Pulmonary artery endothelial cell (primary cell): ENCODE measurements at regions not wholly inside any gene's neighbourhood (a gene's known extent, or its start where the extent isn't known, plus 50 kb on each side); places are given as distances from the start of the nearest gene placed in this dataset.

Experiments used
- DNase-seq: peaks from one replicate; pipeline ENCODE4 v3.0.0-alpha.2; 2011; ENCODE audit warnings: low read depth, low spot score

- DNase-seq: no peak
Measured at GRCh38 chr4:67040315-67040714, 505.0 kb downstream of the CENPC start.

GRCh38 chr4:67038228-67038566 lies 507.1 kb downstream of the CENPC start:
- no peak for DNase-seq

GRCh38 chr4:67037504-67038227 lies 507.6 kb downstream of the CENPC start:
- no peak for DNase-seq

- no peak for DNase-seq
Measured at GRCh38 chr4:67036791-67037190, 508.5 kb downstream of the CENPC start.

- no peak for DNase-seq
Measured at GRCh38 chr4:67035986-67036385, 509.3 kb downstream of the CENPC start.

GRCh38 chr4:67035501-67035900 lies 509.8 kb downstream of the CENPC start:
- DNase-seq: no peak

- DNase-seq: no peak
Measured at GRCh38 chr4:67030636-67031035, 514.7 kb downstream of the CENPC start.

GRCh38 chr4:67020438-67020797 lies 524.9 kb downstream of the CENPC start:
- DNase-seq: no peak

- DNase-seq: no peak
Measured at GRCh38 chr4:67019686-67020437, 525.4 kb downstream of the CENPC start.

GRCh38 chr4:67014592-67014991 lies 530.7 kb downstream of the CENPC start:
- no peak for DNase-seq

GRCh38 chr4:67006791-67007190 lies 538.5 kb downstream of the CENPC start:
- DNase-seq: no peak

- no peak for DNase-seq
Measured at GRCh38 chr4:66991521-66991920, 553.8 kb downstream of the CENPC start.

- no peak for DNase-seq
Measured at GRCh38 chr4:66974665-66975064, 570.6 kb downstream of the CENPC start.

- DNase-seq: no peak
Measured at GRCh38 chr4:66972087-66972486, 573.2 kb downstream of the CENPC start.

- DNase-seq: no peak
Measured at GRCh38 chr4:66964467-66964866, 580.8 kb downstream of the CENPC start.

- DNase-seq: no peak
Measured at GRCh38 chr4:66963084-66963483, 582.2 kb downstream of the CENPC start.

- no peak for DNase-seq
Measured at GRCh38 chr4:66959207-66959606, 586.1 kb downstream of the CENPC start.

GRCh38 chr4:66956852-66957251 lies 588.5 kb downstream of the CENPC start:
- no peak for DNase-seq

GRCh38 chr4:66956426-66956825 lies 588.9 kb downstream of the CENPC start:
- DNase-seq: no peak

GRCh38 chr4:66955784-66956183 lies 589.5 kb downstream of the CENPC start:
- no peak for DNase-seq

GRCh38 chr4:66949419-66949818 lies 595.9 kb downstream of the CENPC start:
- no peak for DNase-seq

GRCh38 chr4:66946761-66947160 lies 598.5 kb downstream of the CENPC start:
- no peak for DNase-seq

- DNase-seq: no peak
Measured at GRCh38 chr4:66943112-66943511, 602.2 kb downstream of the CENPC start.
